Middle frontal gyrus (tissue), 1 donor: ENCODE measurements at regions not wholly inside any gene's neighbourhood (a gene's known extent, or its start where the extent isn't known, plus 50 kb on each side); places are given as distances from the start of the nearest gene placed in this dataset.

Experiments
- DNase-seq: peaks from one replicate; pipeline ENCODE4 v3.0.0-alpha.2; 2015; ENCODE audit warnings: low spot score; ENCODE audit errors: extremely low spot score

GRCh38 chr19:31597616-31598015, 248.4 kb upstream of the TSHZ3 start:
- DNase-seq, result no peak

- no peak for DNase-seq
Observed at GRCh38 chr19:31598730-31599238, 249.5 kb upstream of the TSHZ3 start.

GRCh38 chr19:31600731-31601295, 251.6 kb upstream of the TSHZ3 start:
- DNase-seq, result no peak

GRCh38 chr19:31601855-31602254, 252.6 kb upstream of the TSHZ3 start:
- DNase-seq, result no peak

- DNase-seq, result no peak
Observed at GRCh38 chr19:31602548-31602947, 253.3 kb upstream of the TSHZ3 start.

- DNase-seq, result no peak
Observed at GRCh38 chr19:31604493-31605040, 255.3 kb upstream of the TSHZ3 start.

- DNase-seq, result no peak
Observed at GRCh38 chr19:31610018-31610417, 260.8 kb upstream of the TSHZ3 start.

- DNase-seq, result no peak
Observed at GRCh38 chr19:31611046-31611877, 262.0 kb upstream of the TSHZ3 start.

GRCh38 chr19:31612873-31613272, 263.6 kb upstream of the TSHZ3 start:
- no peak for DNase-seq

- no peak for DNase-seq
Observed at GRCh38 chr19:31613683-31614219, 264.5 kb upstream of the TSHZ3 start.

- DNase-seq, result no peak
Observed at GRCh38 chr19:31616031-31616430, 266.8 kb upstream of the TSHZ3 start.

GRCh38 chr19:31617010-31617585, 267.9 kb upstream of the TSHZ3 start:
- DNase-seq, result no peak

GRCh38 chr19:31625056-31625455, 275.8 kb upstream of the TSHZ3 start:
- DNase-seq, result no peak

- no peak for DNase-seq
Observed at GRCh38 chr19:31625575-31625974, 276.3 kb upstream of the TSHZ3 start.

GRCh38 chr19:31626941-31627340, 277.7 kb upstream of the TSHZ3 start:
- no peak for DNase-seq

GRCh38 chr19:31627620-31628365, 278.6 kb upstream of the TSHZ3 start:
- no peak for DNase-seq

GRCh38 chr19:31629579-31630363, 280.5 kb upstream of the TSHZ3 start:
- no peak for DNase-seq

GRCh38 chr19:31633014-31633413, 283.8 kb upstream of the TSHZ3 start:
- DNase-seq, result no peak

- DNase-seq, result no peak
Observed at GRCh38 chr19:31639306-31639705, 290.1 kb upstream of the TSHZ3 start.

GRCh38 chr19:31641591-31641990, 292.4 kb upstream of the TSHZ3 start:
- DNase-seq, result no peak
